ENCODE measurements at regions not wholly inside any gene's neighbourhood (a gene's known extent, or its start where the extent isn't known, plus 50 kb on each side); places are given as distances from the start of the nearest gene placed in this dataset.

GRCh38 chr10:8911032-8911431 lies 856.5 kb downstream of the GATA3 start:
- TF ChIP-seq, protein P1, sequence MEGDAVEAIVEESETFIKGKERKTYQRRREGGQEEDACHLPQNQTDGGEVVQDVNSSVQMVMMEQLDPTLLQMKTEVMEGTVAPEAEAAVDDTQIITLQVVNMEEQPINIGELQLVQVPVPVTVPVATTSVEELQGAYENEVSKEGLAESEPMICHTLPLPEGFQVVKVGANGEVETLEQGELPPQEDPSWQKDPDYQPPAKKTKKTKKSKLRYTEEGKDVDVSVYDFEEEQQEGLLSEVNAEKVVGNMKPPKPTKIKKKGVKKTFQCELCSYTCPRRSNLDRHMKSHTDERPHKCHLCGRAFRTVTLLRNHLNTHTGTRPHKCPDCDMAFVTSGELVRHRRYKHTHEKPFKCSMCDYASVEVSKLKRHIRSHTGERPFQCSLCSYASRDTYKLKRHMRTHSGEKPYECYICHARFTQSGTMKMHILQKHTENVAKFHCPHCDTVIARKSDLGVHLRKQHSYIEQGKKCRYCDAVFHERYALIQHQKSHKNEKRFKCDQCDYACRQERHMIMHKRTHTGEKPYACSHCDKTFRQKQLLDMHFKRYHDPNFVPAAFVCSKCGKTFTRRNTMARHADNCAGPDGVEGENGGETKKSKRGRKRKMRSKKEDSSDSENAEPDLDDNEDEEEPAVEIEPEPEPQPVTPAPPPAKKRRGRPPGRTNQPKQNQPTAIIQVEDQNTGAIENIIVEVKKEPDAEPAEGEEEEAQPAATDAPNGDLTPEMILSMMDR (IDR thresholded peaks at IDR 0.05; ENCODE audit: partially characterized antibody, unreplicated experiment) = no peak
- Mint-ChIP-seq H3K36me3 (ENCODE audit: unreplicated experiment) (no peaks in the 10 kb centered on the region), H3K9me3 (ENCODE audit: unreplicated experiment) (no peaks in the 10 kb centered on the region), H3K27ac (ENCODE audit: unreplicated experiment) (no peak overlapping the region), H3K4me1 (ENCODE audit: low read depth, unreplicated experiment) (no peaks in the 10 kb centered on the region), H3K4me3 (ENCODE audit: unreplicated experiment) (no peak overlapping the region), H3K27me3 (ENCODE audit: unreplicated experiment) (no peaks in the 10 kb centered on the region)
- DNase-seq = no peak

DNA sequence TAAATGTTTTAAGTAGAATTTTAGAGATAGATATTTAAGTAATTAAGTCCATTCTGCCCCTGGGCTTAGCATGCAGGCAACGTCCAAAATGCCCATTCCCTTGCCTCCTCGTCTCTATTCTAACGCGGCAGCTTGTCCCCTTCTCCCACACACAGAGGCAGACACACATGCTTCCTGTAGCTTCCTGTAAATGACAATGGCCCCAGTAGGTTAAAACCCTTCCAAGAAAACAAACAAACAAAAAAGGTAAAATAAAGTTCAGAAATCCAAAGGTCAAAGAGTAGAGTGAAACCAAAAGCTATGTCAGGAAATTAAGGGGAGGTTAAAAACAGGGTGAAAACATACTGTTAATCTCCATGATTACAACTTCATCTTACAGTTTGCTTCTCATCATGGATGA lies 857.6 kb downstream of the GATA3 start:
- Mint-ChIP-seq H3K4me1 (ENCODE audit: low read depth, unreplicated experiment) (no peaks in the 10 kb centered on the region), H3K9me3 (ENCODE audit: unreplicated experiment) (peaks cover 1% of the 10 kb centered on the region), H3K36me3 (ENCODE audit: unreplicated experiment) (no peaks in the 10 kb centered on the region), H3K27me3 (ENCODE audit: unreplicated experiment) (no peaks in the 10 kb centered on the region), H3K4me3 (ENCODE audit: unreplicated experiment) (no peak overlapping the region), H3K27ac (ENCODE audit: unreplicated experiment) (no peak overlapping the region)
- TF ChIP-seq, protein P1 (IDR thresholded peaks at IDR 0.05; ENCODE audit: partially characterized antibody, unreplicated experiment) = no peak
- DNase-seq = no peak

DNA sequence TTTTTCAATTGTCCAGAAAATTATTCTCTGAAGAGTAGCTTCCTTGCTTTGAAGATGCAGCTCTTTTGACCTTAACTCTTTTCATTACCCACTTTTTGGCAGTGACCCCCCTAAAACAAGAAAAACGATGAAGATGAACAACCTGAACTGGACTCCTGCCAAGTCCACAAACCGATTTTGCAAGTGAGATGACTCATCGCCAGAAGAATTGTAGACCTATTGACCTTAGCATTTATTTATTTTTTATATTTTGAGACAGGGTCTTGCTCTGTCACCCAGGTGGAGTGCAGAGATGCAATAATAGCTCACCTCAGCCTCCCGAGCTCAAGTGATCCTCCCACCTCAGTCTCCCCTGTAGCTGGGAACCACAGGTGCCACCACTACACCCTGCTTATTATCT lies 859.2 kb downstream of the GATA3 start:
- Mint-ChIP-seq H3K4me1 (ENCODE audit: low read depth, unreplicated experiment) (no peaks in the 10 kb centered on the region), H3K4me3 (ENCODE audit: unreplicated experiment) (no peak overlapping the region), H3K9me3 (ENCODE audit: unreplicated experiment) (peaks cover 1% of the 10 kb centered on the region), H3K27me3 (ENCODE audit: unreplicated experiment) (no peaks in the 10 kb centered on the region), H3K36me3 (ENCODE audit: unreplicated experiment) (no peaks in the 10 kb centered on the region), H3K27ac (ENCODE audit: unreplicated experiment) (no peak overlapping the region)
- DNase-seq = no peak
- TF ChIP-seq, protein P1 (IDR thresholded peaks at IDR 0.05; ENCODE audit: partially characterized antibody, unreplicated experiment) = no peak

DNA sequence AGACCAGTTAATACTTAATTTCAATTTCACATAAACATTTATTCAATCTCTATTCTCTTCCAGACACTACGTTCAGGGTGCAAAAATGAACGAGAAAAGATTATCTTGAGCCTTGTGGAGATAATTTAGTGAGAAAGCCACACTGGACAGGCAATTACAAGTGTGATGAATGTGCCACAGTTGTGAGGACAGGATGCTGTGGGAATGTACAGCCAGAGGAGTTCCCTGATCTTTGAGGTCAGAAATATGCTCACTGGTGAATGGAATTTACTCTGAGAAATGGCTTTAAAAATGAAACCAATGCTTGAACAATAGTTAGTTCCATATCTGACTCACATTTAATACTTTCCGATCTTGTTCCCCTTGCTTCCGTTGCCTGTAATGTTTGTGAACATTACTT lies 864.8 kb downstream of the GATA3 start:
- H3K27ac Mint-ChIP-seq (ENCODE audit: unreplicated experiment) = no peak overlapping the region
- H3K27me3 Mint-ChIP-seq (ENCODE audit: unreplicated experiment) = no peaks in the 10 kb centered on the region
- no peak overlapping the region for H3K4me3 Mint-ChIP-seq (ENCODE audit: unreplicated experiment)
- TF ChIP-seq, protein P1 (IDR thresholded peaks at IDR 0.05; ENCODE audit: partially characterized antibody, unreplicated experiment) = no peak
- H3K9me3 Mint-ChIP-seq (ENCODE audit: unreplicated experiment) = peaks cover 1% of the 10 kb centered on the region
- no peaks in the 10 kb centered on the region for H3K4me1 Mint-ChIP-seq (ENCODE audit: low read depth, unreplicated experiment)
- no peak for DNase-seq
- no peaks in the 10 kb centered on the region for H3K36me3 Mint-ChIP-seq (ENCODE audit: unreplicated experiment)

- DNase-seq = no peak
- TF ChIP-seq, protein P1 (IDR thresholded peaks at IDR 0.05; ENCODE audit: partially characterized antibody, unreplicated experiment) = no peak
- Mint-ChIP-seq H3K4me3 (ENCODE audit: unreplicated experiment) (no peak overlapping the region), H3K4me1 (ENCODE audit: low read depth, unreplicated experiment) (no peaks in the 10 kb centered on the region), H3K27ac (ENCODE audit: unreplicated experiment) (no peak overlapping the region), H3K27me3 (ENCODE audit: unreplicated experiment) (no peaks in the 10 kb centered on the region), H3K36me3 (ENCODE audit: unreplicated experiment) (no peaks in the 10 kb centered on the region), H3K9me3 (ENCODE audit: unreplicated experiment) (peaks cover under 1% of the 10 kb centered on the region)
Measured at GRCh38 chr10:8921568-8921967, 867.1 kb downstream of the GATA3 start.
